ENCODE measurements at regions not wholly inside any gene's neighbourhood (a gene's known extent, or its start where the extent isn't known, plus 50 kb on each side); places are given as distances from the start of the nearest gene placed in this dataset.
A peak's percentile ranks its signal among the peaks of the same experiment; 100 is the strongest.
"Not testable (repeated sequence)": the region's sequence is repeated elsewhere in the genome, so short reads cannot be mapped to it uniquely, and the experiment has no call there.

DNA sequence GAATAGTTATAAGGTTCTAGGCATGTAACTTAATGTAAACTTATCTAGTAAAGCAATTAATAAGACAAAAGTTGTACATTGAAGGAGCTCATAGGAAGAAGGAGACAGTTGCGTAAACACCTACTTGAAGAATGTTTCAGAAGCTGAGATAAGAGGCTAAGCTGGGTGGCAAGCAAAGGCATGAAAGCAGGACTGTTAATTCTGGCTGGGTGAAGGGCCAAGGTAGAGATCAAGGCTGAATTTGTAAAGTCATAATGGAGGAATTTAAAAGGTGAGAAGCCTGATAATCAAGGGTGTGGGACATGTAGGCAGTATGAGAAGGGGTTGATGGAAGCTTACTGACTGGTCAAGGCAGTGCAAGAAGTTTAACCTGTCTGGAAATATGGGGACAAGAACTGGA, 80.4 kb upstream of the TGFBR2 start:
- no peak for DNase-seq (ENCODE audit: low read depth, low spot score)

DNA sequence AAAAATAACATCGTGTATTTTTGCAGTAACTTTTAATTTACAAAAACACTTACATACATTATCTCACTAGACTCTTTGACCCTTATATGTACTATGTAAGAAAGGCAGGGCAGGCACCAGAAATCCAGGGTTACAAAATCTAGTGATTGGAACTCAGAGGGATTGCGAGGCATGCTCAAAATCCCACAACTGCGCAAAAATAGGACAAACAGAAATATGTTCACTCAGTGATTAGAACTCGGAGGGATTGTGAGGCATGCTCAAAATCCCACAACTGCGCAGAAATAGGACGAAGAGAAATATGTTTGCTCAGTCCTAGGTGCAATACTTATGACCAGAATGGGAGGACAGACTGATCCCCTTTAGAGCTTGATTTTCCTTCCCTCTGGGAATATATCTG, 79.2 kb upstream of the TGFBR2 start:
- DNase-seq (ENCODE audit: low read depth, low spot score), result no peak

More for the DNA sequence above, 80.4 kb upstream of the TGFBR2 start:
- H3K27ac ChIP-seq, result no peak overlapping the region

DNA sequence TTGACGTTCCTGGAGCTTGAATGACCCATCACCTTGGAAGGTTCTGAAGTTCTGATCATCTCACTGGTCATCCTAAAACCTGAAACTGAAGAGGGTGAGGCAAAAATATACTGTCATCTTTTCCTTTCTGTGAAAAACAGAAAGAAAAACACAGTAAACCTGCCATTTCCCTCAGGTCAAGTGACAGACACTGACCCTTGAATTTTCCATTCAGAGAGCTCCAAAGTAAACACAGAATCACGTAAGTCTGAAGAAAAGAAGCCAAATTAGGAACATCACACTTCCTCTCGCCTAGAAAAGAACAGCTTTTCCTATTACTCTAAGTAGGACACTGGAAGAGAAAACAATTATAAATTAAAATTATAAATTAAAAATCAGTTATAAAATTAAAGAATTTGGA, 78.7 kb upstream of the TGFBR2 start:
- no peak overlapping the region for H3K27ac ChIP-seq
- no peak for DNase-seq (ENCODE audit: low read depth, low spot score)

More for the DNA sequence above, 79.2 kb upstream of the TGFBR2 start:
- no peak overlapping the region for H3K27ac ChIP-seq

DNA sequence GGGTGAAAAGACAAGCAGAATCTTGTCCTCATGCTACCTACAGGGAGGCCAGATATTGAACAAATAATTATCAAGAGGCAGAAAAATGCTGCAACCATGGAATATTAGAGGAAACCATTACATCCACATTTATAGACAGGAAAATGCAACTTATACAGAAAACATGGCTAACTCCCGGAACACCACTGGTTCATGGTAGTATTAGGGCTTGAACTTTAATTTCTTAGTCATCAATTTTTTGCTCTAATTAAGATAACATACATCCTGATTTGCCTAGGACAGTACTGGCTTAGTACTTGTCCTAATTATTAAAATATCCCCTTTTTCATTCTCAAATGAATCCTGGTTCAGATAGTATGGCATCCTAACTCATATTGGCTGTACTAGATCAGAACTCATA, 76.3 kb upstream of the TGFBR2 start:
- DNase-seq (ENCODE audit: low read depth, low spot score), result no peak
- H3K27ac ChIP-seq, result no peak overlapping the region

DNA sequence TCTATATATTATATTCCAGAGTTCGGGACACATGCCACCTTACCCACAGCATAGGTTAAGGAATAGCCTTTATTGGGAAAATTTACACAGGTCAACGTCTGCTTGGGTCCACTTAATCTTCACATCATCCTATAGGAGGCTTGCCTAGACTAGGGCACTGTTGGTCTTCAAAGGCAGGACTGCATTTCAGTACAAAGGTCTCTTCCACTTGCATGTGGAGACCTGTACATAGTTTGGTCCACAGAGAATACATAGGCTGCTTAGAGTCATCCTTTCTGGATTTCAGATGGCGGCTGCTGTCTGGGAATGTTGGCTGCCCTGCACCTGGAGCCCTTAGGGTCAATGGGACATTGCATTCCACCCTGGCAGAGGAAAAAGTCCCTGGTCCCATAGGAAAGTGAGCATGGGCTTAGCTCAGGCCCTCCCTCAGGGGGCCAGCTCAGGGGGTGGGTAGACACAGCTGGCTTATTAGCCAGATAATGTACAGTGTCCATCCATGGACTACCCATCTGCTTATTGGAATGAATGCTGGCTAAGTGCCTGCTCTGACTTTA, 75.3 kb upstream of the TGFBR2 start:
- DNase-seq (ENCODE audit: low read depth, low spot score), result no peak
- no peak overlapping the region for H3K27ac ChIP-seq

DNA sequence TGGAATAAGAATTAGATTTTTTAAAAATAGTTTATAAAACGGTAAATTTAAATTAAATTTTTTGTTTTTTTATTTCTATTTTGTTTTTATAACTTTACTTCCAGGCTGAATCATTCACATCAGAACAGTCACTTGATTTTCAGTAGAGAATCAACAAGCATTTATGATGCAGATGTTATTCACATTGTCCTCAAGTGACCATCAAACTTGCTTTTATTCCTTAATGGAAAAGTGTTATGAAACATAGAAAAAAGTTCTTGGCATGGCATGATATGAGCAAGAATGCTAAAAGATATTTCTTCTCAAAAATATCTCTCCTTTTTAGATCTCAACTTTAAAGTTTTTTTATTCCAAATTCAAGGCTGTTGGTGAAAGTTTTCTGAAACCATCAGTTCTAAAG, 70.9 kb upstream of the TGFBR2 start:
- DNase-seq (ENCODE audit: low read depth, low spot score), result no peak
- no peak overlapping the region for H3K27ac ChIP-seq

DNA sequence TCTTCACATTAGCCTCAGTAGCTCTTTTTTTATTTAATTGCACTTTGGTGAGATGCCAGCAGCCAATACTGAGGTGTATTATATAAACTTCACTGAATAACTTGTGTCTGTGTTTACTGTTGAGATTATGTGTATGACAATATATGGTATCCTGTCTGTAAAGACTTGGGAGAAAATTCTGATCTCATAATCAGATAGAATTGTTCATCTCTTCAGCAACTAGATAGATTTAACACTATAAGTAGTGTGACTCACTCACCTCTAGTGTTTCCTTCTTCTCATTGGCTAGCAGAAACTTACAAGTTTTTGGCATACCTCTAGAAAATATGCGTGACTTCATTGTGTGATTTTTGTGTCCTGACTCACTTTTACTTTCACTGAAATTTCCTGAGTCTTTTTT, 67.6 kb upstream of the TGFBR2 start:
- H3K27ac ChIP-seq, result peak overlapping the region; percentile 67
- DNase-seq (ENCODE audit: low read depth, low spot score), result peak; percentile 31

DNA sequence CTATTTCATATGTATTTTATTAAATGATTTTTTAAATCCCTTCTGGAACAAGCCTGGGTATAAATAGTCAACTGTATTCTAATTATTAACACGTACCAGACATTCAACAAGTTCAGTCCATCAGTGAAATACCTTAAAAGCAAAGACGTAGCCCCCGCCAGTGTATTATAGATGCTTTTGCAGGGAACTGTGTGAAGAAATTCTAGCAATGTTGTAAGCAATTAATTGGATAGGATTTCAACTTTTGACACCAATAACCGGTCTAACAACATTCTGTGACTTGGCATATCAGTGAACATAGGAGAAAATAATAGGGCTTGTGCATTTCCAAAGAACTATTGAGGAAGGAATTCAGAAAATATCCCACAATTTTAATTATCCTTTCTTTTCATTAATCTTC, 67.2 kb upstream of the TGFBR2 start:
- peak overlapping the region; percentile 67 for H3K27ac ChIP-seq

DNA sequence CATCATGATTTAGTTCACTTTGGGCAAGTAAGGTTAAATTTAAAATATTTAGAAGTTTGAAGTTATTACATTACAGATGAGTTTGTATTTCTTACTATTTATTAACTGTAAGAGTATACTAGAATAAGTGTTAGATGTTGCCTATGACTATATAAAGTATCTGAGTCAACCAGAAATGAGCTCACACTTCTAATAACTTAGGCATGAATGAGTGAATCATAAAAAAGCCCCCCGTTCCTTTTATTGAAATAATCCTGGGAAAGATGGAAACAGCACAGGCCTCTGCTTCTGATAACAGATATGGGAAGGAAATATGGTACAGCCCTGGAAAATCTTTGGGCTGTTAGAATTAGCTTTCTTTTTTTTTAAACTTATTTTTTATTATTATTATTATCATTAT, 66.6 kb upstream of the TGFBR2 start:
- H3K27ac ChIP-seq, result peak overlapping the region; percentile 67
- DNase-seq (ENCODE audit: low read depth, low spot score), result no peak

More for the DNA sequence above, 67.2 kb upstream of the TGFBR2 start:
- DNase-seq (ENCODE audit: low read depth, low spot score), result peak; percentile 14

DNA sequence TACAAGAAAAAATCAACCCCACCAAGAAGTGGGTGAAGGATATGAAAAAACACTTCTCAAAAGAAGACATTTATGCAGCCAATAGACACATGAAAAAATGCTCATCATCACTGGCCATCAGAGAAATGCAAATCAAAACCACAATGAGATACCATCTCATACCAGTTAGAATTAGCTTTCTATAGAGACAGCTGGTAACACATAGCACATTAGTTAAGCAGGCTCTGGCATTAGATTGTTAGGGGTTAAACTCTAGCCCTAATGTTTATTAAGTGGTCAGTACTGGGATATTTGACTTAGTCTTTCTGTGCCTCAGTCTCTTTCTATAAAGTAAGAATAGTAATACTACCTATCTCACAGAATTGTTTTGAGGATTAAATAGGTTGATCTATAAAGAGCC, 65.2 kb upstream of the TGFBR2 start:
- not testable (repeated sequence) for DNase-seq (ENCODE audit: low read depth, low spot score); H3K27ac ChIP-seq

DNA sequence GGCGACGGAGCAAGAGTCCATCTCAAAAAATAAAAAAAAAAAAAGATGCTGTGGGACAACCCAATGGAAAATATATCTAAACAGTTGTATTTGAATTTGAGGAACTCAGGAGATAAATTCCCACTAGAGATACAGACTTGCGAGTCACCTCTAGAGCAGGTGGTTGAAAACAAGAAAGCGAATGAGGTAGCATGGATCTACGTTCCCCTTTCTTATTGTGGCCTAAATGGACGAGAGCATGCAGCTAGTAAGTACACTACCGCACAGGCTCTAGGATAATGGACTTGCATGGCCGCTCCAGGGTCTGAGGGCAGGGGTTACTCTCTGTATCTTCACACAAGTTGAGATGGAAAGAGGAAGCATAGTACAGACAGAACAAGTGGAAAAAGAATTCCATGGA, 63.5 kb upstream of the TGFBR2 start:
- no peak for DNase-seq (ENCODE audit: low read depth, low spot score)
- no peak overlapping the region for H3K27ac ChIP-seq

DNA sequence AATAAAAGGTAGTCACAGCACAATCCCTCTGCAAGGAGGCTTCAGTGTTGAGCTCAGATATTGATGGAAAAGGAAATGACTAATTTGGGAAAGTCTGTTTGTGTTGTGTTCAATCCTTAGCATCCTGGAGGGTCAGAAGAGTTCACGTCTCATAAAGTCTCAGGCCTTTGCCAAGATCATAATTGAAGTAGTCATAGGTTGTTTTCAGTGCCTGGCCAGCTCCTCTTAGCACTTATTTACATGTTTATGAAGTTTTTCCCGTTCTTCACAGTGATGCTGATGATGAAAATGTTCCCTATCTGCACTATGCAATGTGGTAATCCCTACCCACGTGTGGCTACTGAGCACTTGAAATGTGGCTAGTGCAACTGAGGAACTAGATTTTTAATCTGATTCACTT, 61.6 kb upstream of the TGFBR2 start:
- peak; percentile 34 for DNase-seq (ENCODE audit: low read depth, low spot score)
- peak overlapping the region; percentile 53 for H3K27ac ChIP-seq

DNA sequence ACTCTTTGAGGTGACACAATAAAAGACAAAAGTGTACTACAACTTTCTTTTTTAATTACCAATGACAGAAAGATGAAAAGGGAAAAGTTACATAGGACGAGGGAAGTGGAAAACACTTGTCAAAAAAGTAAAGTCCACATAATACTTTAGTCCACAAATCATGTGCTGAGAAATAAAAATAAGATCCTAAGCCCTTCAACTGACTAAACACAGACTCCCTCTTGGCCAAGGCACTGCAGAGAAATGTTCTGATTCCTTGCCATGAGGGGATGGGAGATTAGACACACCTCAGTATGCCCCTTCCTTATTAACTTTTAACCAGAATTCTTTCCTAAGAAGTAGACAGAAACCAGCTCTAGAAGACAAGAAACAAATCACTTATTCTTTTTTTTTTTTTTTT, 59.5 kb upstream of the TGFBR2 start:
- no peak for DNase-seq (ENCODE audit: low read depth, low spot score)
- H3K27ac ChIP-seq, result no peak overlapping the region

DNA sequence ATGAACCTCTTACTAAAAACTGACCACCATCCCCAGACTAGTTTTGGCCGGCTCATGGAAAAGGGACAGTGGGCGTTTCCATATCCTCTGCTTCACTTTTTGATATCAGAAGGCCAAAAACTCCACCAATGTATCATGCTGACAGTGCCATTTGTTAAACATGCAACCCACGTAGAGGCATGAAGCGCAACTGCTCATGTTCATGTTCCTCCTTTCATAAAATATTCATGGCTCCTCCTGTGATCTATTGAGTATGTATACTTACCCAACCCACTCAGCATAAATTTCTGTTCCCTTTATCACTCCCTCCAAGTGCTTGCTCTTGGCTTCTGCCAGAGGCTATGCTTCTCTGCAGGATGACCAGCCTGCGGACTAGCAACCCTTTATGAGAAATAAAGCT, 58.7 kb upstream of the TGFBR2 start:
- no peak for DNase-seq (ENCODE audit: low read depth, low spot score)
- H3K27ac ChIP-seq, result no peak overlapping the region

DNA sequence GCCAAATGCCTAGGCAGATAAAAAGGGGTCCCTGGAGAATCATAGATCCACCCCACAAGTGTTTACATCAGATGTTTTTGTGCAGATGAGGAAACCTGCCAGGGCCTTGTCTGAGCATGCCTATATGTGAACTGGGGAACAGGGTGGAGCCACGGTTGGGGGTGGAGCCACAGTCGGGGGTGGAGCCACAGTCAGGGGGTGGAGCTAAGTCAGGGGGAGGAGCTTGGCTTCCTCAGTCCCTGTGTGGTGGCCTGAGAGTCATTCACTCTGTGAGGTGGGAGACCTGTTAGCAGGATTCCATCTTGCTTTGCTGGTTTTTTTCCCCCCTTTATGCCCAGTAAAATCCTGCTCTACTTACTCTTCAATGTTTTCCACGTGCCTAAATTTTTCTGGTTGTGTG, 57.8 kb upstream of the TGFBR2 start:
- no peak for DNase-seq (ENCODE audit: low read depth, low spot score)
- no peak overlapping the region for H3K27ac ChIP-seq

DNA sequence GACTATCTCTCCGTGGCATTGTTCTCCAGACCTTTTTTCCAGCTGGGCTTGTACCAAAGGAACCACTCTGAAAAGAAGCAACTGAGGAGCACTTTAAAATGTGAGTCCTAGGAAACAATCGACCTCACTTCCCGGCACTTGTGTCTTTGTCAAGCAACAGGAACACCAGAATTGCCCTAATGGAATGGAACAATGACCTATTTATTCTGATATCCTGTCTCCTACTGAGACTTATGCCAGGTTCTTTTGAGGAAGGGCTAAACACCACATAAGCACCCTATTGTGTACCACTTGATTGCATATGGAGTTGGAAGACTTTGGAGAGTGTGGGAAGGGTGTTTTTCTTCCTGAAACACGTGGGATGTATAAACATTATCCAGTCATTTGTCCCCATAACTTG, 56.8 kb upstream of the TGFBR2 start:
- DNase-seq (ENCODE audit: low read depth, low spot score), result no peak
- no peak overlapping the region for H3K27ac ChIP-seq

DNA sequence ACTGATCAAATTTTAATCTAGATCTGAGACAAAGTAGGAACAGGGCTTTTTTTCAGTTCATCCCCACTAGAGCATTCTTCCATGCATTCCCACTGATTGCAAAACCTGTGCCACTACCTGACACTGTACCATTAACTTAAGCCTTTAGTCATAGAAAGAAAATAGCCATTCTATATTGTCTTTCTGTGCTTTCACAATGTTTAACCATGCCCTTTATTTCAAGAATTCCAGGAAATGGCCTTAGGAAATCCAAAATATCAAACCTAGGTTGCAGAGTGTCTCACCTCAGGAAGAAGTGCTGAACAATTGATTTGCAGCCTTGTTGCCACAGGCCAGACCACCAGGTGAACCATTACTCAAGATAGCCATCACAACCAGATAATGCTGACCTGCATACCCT, 56.2 kb upstream of the TGFBR2 start:
- no peak overlapping the region for H3K27ac ChIP-seq
- no peak for DNase-seq (ENCODE audit: low read depth, low spot score)

DNA sequence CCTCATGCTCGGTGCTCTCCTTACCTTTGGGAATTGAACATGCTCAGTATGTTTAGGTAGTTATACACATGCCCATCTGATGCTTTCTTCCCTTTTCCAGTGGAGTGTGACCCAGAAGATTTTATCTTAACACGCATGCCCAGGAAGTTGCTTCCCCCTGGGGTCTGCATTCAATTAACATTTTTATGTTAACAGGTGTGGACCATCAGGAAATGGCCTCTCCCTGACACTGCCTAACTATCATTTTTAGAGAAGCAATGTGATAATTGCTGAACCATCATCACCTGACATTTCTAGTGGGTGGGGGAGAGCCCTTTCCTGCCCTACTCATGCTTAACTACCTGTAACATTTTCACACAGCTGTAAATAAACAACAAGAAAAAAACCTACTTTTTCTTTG, 55.1 kb upstream of the TGFBR2 start:
- no peak for DNase-seq (ENCODE audit: low read depth, low spot score)
- no peak overlapping the region for H3K27ac ChIP-seq

DNA sequence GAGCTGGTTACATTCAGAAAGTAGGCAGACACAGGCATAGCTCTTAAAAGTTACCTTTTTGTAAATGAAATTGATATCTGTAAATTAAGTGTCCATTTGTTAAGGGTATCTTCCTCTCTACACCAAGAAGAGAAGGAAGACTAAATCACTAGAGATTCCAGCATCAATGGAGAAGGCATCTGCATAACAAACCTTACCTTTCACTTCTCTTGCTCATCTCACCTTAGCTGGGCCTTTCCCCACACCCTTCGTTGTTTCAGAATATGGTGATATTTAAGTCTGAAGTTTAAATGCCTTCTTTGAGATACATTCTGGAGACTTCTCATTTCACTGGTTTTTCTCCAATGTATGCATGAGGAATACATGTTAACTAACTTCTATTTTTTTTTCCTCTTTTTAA, 54.5 kb upstream of the TGFBR2 start:
- no peak overlapping the region for H3K27ac ChIP-seq
- no peak for DNase-seq (ENCODE audit: low read depth, low spot score)

DNA sequence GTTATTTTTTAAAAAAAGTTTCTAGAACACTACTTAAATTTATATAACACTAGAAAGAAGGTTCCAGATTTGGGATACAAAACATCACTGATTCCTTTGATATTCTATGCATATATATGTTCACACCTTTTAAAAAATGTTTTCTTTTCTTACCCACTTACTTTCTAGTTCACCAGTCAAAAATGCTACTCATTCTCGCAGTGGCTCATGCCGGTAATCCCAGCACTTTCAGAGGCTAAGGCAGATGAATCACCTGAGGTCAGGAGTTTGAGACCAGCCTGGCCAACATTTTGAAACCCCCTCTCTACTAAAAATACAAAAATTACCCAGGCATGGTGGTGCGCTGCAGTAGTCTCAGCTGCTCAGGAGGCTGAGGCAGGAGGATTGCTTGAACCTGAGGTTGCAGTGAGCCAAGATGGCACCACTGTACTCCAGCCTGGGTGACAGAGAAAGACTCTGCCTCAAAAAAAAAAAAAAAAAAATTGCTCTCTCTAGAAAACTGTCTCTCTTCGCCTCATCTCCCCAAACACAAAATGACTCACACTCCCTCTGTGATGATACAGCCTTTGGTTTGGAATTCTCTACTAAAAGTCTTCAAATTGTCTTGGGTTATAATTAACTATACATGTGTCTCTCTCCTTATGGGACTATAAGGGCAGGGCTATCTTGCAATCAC, 52.6 kb upstream of the TGFBR2 start:
- no peak overlapping the region for H3K27ac ChIP-seq
- no peak for DNase-seq (ENCODE audit: low read depth, low spot score)

DNA sequence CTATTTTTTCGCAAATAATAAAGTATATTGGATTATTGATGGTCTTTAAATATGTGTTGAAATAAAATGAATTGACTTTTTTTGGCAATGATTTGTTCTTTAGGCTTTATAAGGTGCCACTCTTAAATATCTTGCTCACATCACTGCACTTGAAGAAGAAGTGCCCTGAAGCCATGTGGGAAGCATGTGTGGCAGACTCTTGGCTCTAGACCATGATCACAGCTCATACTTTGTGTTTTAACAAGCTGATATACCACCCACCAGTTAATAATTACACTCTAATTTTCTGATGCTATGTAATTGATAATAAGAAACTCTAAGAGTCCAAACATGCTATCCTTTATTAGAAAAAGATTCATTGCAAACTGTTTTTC, 52.1 kb upstream of the TGFBR2 start:
- no peak for DNase-seq (ENCODE audit: low read depth, low spot score)
- no peak overlapping the region for H3K27ac ChIP-seq

DNA sequence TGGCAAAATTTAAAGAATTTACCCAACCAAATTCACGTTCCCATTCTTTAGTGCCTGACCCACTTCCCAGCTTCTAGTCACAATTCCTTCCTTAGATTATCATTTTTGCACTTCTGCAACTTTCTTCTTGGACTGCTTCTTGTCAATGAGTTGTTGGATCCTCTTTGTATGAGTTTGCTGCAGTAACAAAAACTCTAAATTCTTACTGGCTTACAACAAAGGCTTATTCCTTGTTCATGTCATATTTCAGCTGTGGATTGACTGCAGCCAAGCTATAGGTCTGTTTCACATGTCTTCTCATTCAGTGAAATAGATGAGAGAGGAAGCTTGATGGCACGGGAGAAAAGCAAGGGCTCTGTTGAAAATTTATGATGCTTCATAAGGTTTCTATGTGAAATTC, 50.4 kb upstream of the TGFBR2 start:
- no peak for DNase-seq (ENCODE audit: low read depth, low spot score)
- no peak overlapping the region for H3K27ac ChIP-seq
